Esophagus squamous epithelium (tissue), 4 donors: ENCODE measurements at regions not wholly inside any gene's neighbourhood (a gene's known extent, or its start where the extent isn't known, plus 50 kb on each side); places are given as distances from the start of the nearest gene placed in this dataset.

Experiments used
- CTCF ChIP-seq, 6 experiments: fragments of 450-650 bp in 4 of 6; fragments of 200-600 bp in 2 of 6; sonication (generic) in 2 of 6; IDR thresholded peaks; one replicate each; pipeline ENCODE4 v1.5.1; 2016 to 2019; ENCODE audit warnings: antibody characterized with exemption in 6 of 6, mild to moderate bottlenecking in 4 of 6, moderate library complexity in 4 of 6
- POLR2A ChIP-seq, 4 donors: fragments of 450-650 bp; IDR thresholded peaks; one replicate each; pipeline ENCODE4 v1.6.1; 2017; ENCODE audit warnings: antibody characterized with exemption in 4 of 4, mild to moderate bottlenecking in 4 of 4, moderate library complexity in 3 of 4

- TF ChIP-seq POLR2A (IDR thresholded peaks at IDR 0.05) (no peak), CTCF (IDR thresholded peaks at IDR 0.05) (no peak)
Observed at GRCh38 chr1:72357411-72357810, 75.1 kb upstream of the NEGR1 start.
